Transverse colon (tissue), 4 donors: ENCODE measurements at regions not wholly inside any gene's neighbourhood (a gene's known extent, or its start where the extent isn't known, plus 50 kb on each side); places are given as distances from the start of the nearest gene placed in this dataset.

Experiments used
- DNase-seq: peaks from one replicate; pipeline ENCODE4 v3.0.0-alpha.2; 2019
- H3K27ac ChIP-seq, 4 donors: fragments of 200-600 bp; sonication (generic); 2 replicates each; pipeline ENCODE4 v1.5.1; 2016 to 2018; ENCODE audit warnings: inconsistent platforms in 4 of 4
- H3K27me3 ChIP-seq: fragments of 200-600 bp; sonication (generic); 2 replicates; pipeline ENCODE4 v1.5.1; 2017; ENCODE audit warnings: inconsistent platforms
- H3K36me3 ChIP-seq, 4 donors: fragments of 200-600 bp; sonication (generic); 2 replicates each; pipeline ENCODE4 v1.5.1; 2017 to 2019; ENCODE audit warnings: inconsistent platforms in 4 of 4
- H3K4me1 ChIP-seq, 4 donors: fragments of 200-600 bp; sonication (generic); 2 replicates each; pipeline ENCODE4 v1.5.1; 2017 to 2020; ENCODE audit warnings: inconsistent platforms in 4 of 4
- H3K4me3 ChIP-seq, 4 donors: fragments of 200-600 bp; sonication (generic); 1 replicate in 1 of 4; 2 replicates in 3 of 4; pipeline versions ENCODE4 v1.5.1 to v1.6.1; 2017 to 2019; ENCODE audit warnings: inconsistent platforms in 4 of 4
- H3K9me3 ChIP-seq, 2 donors: fragments of 200-600 bp; sonication (generic); 2 replicates each; pipeline ENCODE4 v1.5.1; 2017 to 2019; ENCODE audit warnings: inconsistent platforms in 2 of 2
- EP300 ChIP-seq: sonication (generic); formaldehyde crosslinking; IDR thresholded peaks from one replicate; pipeline ENCODE4 v1.6.1; 2017; ENCODE audit warnings: antibody characterized with exemption, low read depth
- POLR2A ChIP-seq: fragments of 450-650 bp; IDR thresholded peaks from one replicate; pipeline ENCODE4 v1.6.1; 2016; ENCODE audit warnings: antibody characterized with exemption, mild to moderate bottlenecking, moderate library complexity
- POLR2AphosphoS5 ChIP-seq, 3 donors: sonication (generic); formaldehyde crosslinking; IDR thresholded peaks; one replicate each; pipeline ENCODE4 v1.6.1; 2016; ENCODE audit warnings: antibody characterized with exemption in 3 of 3
- WGBS, 2 donors: methylation state at CpG; one replicate each; pipeline ENCODE4 v1.1.5; 2018; ENCODE audit warnings: low coverage in 1 of 2; 5-methylcytosine and 5-hydroxymethylcytosine counted together
- in situ Hi-C, 4 donors: fragments of 200-750 bp; cut with MboI; loops; one replicate each; pipeline versions ENCODE4 v1.15.0 to v1.15.1; 2017; ENCODE audit warnings: low sequenced_read_pairs in 3 of 4, low pct_ligation_motif_present in 1 of 4, low pct_unique_long_range_greater_than_20kb in 1 of 4
- intact Hi-C: fragments of 100-400 bp; cut with DNase I; formaldehyde crosslinking; loops from one replicate; pipeline ENCODE4 v1.15.1; 2023; ENCODE audit warnings: low total_unique reads
- TF ChIP-seq, protein P1 (sequence below), 5 experiments: fragments of 200-600 bp in 3 of 5; fragments of 450-650 bp in 2 of 5; sonication (generic) in 3 of 5; IDR thresholded peaks; 1 replicate in 2 of 5; 2 replicates in 3 of 5; pipeline ENCODE4 v1.5.1; 2016 to 2017; ENCODE audit warnings: antibody characterized with exemption in 5 of 5, inconsistent platforms in 3 of 5, mild to moderate bottlenecking in 2 of 5, moderate library complexity in 1 of 5

DNA sequence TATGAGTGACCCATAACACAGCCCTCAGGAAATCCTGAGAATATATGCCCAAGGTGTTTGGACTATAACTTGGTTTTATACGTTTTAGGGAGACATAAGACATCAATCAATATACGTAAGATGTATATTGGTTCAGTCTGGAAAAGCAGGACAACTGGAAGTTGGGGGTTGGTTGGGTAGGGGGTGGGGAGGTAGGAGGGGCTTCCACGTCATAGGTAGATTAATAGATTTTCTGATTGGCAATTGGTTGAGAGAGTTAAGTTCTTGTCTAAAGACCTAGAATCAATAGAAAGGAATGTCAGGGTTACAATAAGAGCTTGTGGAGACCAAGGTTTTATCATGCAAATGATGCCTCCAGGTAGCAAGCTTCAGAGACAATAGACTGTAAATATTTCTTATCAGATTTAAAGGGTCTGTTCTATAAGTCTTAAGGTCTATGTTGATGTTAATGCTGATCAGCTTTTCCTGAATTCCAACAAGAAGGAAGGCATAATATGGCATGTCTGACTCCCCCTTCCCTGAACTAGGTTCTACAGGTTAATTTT lies 2267.7 kb upstream of the ACO1 start:
- no peaks in the 10 kb centered on the region for H3K27me3 ChIP-seq
- TF ChIP-seq POLR2A, result no peak
- TF ChIP-seq EP300, result no peak
- no peak for TF ChIP-seq POLR2AphosphoS5 (IDR thresholded peaks at IDR 0.05)
- TF ChIP-seq, protein P1, sequence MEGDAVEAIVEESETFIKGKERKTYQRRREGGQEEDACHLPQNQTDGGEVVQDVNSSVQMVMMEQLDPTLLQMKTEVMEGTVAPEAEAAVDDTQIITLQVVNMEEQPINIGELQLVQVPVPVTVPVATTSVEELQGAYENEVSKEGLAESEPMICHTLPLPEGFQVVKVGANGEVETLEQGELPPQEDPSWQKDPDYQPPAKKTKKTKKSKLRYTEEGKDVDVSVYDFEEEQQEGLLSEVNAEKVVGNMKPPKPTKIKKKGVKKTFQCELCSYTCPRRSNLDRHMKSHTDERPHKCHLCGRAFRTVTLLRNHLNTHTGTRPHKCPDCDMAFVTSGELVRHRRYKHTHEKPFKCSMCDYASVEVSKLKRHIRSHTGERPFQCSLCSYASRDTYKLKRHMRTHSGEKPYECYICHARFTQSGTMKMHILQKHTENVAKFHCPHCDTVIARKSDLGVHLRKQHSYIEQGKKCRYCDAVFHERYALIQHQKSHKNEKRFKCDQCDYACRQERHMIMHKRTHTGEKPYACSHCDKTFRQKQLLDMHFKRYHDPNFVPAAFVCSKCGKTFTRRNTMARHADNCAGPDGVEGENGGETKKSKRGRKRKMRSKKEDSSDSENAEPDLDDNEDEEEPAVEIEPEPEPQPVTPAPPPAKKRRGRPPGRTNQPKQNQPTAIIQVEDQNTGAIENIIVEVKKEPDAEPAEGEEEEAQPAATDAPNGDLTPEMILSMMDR (IDR thresholded peaks at IDR 0.05), result no peak
- 65 to 71% methylated on average over 3 of the region's 3 CpGs for WGBS, 2 donors
- no peaks in the 10 kb centered on the region for H3K36me3 ChIP-seq
- H3K4me3 ChIP-seq, result no peak overlapping the region
- H3K9me3 ChIP-seq, result no peaks in the 10 kb centered on the region
- no peaks in the 10 kb centered on the region for H3K4me1 ChIP-seq
- intact Hi-C loops (no loop called here), in situ Hi-C loops (no loop called here)
- DNase-seq, result no peak
- no peak overlapping the region for H3K27ac ChIP-seq

DNA sequence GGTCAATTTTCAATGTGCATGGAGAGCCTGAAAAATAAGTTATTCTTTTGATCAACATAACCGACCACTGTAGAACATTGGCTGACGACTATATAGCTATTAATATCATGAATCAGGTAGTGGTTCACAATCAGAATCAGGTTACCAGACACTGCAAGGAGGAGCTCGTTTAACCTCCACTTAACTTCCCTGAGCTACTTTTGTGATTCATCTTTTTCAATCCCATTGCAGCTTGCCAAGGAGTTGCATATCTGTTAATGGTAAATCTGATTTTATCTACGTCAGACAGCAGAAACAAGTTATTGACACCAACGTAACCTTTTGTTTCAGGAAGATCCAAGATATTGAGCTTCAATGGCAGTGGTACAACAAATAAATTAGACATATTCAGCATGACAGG lies 2263.8 kb upstream of the ACO1 start:
- H3K36me3 ChIP-seq, result no peaks in the 10 kb centered on the region
- intact Hi-C loops, result no loop called here
- H3K27me3 ChIP-seq, result no peaks in the 10 kb centered on the region
- WGBS, 2 donors, result 59 to 64% methylated on average over 5 of the region's 5 CpGs
- no peak overlapping the region for H3K27ac ChIP-seq
- DNase-seq, result no peak
- TF ChIP-seq EP300, result no peak
- TF ChIP-seq, protein P1 (IDR thresholded peaks at IDR 0.05), result no peak
- TF ChIP-seq POLR2A, result no peak
- TF ChIP-seq POLR2AphosphoS5 (IDR thresholded peaks at IDR 0.05), result no peak
- H3K4me1 ChIP-seq, result no peaks in the 10 kb centered on the region
- H3K4me3 ChIP-seq, result no peak overlapping the region
- in situ Hi-C loops, result no loop called here
- no peaks in the 10 kb centered on the region for H3K9me3 ChIP-seq

DNA sequence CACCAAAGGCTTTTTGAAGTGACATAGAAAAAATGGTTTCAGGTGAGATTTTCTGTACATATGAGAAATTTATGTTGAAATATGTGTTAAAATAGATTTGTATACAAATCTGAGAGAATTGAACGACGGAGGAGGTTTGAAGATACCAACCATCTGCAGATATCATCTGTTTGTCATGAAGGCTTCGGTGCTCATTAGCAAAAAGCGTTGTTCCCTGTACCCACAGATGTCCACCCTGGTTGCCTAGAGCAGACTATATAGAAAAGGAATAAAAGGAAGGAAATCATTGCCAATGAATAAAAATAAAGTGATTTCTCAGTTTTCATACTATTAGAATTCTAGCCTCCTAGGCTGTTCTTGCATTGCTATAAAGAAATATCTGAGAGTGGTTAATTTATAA lies 2262.8 kb upstream of the ACO1 start:
- H3K36me3 ChIP-seq, result no peaks in the 10 kb centered on the region
- DNase-seq, result no peak
- H3K9me3 ChIP-seq, result no peaks in the 10 kb centered on the region
- TF ChIP-seq POLR2AphosphoS5 (IDR thresholded peaks at IDR 0.05), result no peak
- TF ChIP-seq EP300, result no peak
- TF ChIP-seq POLR2A, result no peak
- TF ChIP-seq, protein P1 (IDR thresholded peaks at IDR 0.05), result no peak
- H3K27ac ChIP-seq, result no peak overlapping the region
- no peaks in the 10 kb centered on the region for H3K4me1 ChIP-seq
- in situ Hi-C loops (no loop called here), intact Hi-C loops (no loop called here)
- 82 to 86% methylated on average over 2 to 4 of the region's 4 CpGs for WGBS, 2 donors
- no peak overlapping the region for H3K4me3 ChIP-seq
- no peaks in the 10 kb centered on the region for H3K27me3 ChIP-seq

DNA sequence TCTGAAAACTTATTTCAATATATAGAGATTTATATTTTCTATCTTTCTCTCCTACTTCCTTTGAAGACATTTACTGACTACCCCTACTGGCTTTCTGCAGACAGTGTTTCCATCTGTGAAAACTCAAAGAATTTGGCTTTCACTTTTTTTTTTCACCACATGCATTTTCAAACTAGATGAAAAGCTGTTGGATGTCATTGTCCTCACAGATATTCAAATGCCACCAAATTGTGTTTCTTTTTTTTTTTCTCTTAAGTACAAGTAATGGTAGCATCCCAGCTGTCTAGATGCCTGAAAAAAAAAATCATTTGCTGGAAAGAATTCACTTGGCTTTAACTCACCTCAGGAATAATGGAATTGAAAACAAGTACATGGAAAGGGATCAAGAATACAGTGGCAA lies 2258.6 kb upstream of the ACO1 start:
- Histone ChIP-seq H3K4me1 (no peaks in the 10 kb centered on the region), H3K9me3 (no peaks in the 10 kb centered on the region), H3K27me3 (no peaks in the 10 kb centered on the region), H3K36me3 (no peaks in the 10 kb centered on the region), H3K4me3 (no peak overlapping the region), H3K27ac (no peak overlapping the region)
- intact Hi-C loops, result no loop called here
- in situ Hi-C loops, result no loop called here
- no peak for DNase-seq
- TF ChIP-seq, protein P1 (IDR thresholded peaks at IDR 0.05), result no peak
- TF ChIP-seq POLR2AphosphoS5 (IDR thresholded peaks at IDR 0.05), result no peak
- no peak for TF ChIP-seq EP300
- TF ChIP-seq POLR2A, result no peak
